ENCODE measurements at regions not wholly inside any gene's neighbourhood (a gene's known extent, or its start where the extent isn't known, plus 50 kb on each side); places are given as distances from the start of the nearest gene placed in this dataset.

GRCh38 chr12:97026901-97027300 lies 119.8 kb downstream of the NEDD1 start:
- TF ChIP-seq POLR2A (IDR thresholded peaks at IDR 0.05) (no peak), CTCF (IDR thresholded peaks at IDR 0.05) (no peak)

All from body of pancreas (tissue), 4 donors.